RWPE2 (cell line): ENCODE measurements at regions not wholly inside any gene's neighbourhood (a gene's known extent, or its start where the extent isn't known, plus 50 kb on each side); places are given as distances from the start of the nearest gene placed in this dataset.

Source experiments
- ATAC-seq: fragments of 200-7000 bp; cut with Tn5 transposase; 3 replicates; pipeline ENCODE4 v1.9.1; 2021; ENCODE audit warnings: low read depth
- DNase-seq: peaks from one replicate; pipeline ENCODE4 v3.0.0-alpha.2; 2020; ENCODE audit warnings: low spot score
- H3K27ac ChIP-seq: fragments of 450-650 bp; 2 replicates; pipeline ENCODE4 v1.5.1; 2017; ENCODE audit warnings: mild to moderate bottlenecking; ENCODE audit not compliant: poor library complexity, severe bottlenecking
- H3K27me3 ChIP-seq: fragments of 250-450 bp; sonication (Bioruptor Pico); 2 replicates; pipeline ENCODE4 v1.5.1; 2021; ENCODE audit warnings: mild to moderate bottlenecking, moderate library complexity; ENCODE audit not compliant: insufficient read depth, poor library complexity, severe bottlenecking
- H3K36me3 ChIP-seq: fragments of 250-450 bp; sonication (Bioruptor Pico); 2 replicates; pipeline ENCODE4 v1.5.1; 2020; ENCODE audit warnings: low read depth, mild to moderate bottlenecking, moderate library complexity
- H3K4me1 ChIP-seq: fragments of 250-450 bp; sonication (Bioruptor Pico); 2 replicates; pipeline ENCODE4 v1.5.1; 2021; ENCODE audit warnings: mild to moderate bottlenecking, moderate library complexity; ENCODE audit not compliant: insufficient read depth, poor library complexity, severe bottlenecking
- H3K4me3 ChIP-seq: fragments of 250-450 bp; sonication (Bioruptor Pico); 2 replicates; pipeline ENCODE4 v1.5.1; 2021; ENCODE audit warnings: mild to moderate bottlenecking, moderate library complexity; ENCODE audit not compliant: severe bottlenecking
- H3K9me3 ChIP-seq: fragments of 250-450 bp; sonication (Bioruptor Pico); 2 replicates; pipeline ENCODE4 v1.5.1; 2021; ENCODE audit warnings: mild to moderate bottlenecking, moderate library complexity; ENCODE audit not compliant: severe bottlenecking
- CTCF ChIP-seq: fragments of 450-650 bp; IDR thresholded peaks from one replicate; pipeline ENCODE4 v1.5.1; 2017; ENCODE audit warnings: mild to moderate bottlenecking, moderate library complexity; ENCODE audit not compliant: poor library complexity, severe bottlenecking

GRCh38 chr4:8526363-8526855 lies 53.8 kb upstream of the GPR78 start:
- Histone ChIP-seq H3K4me1 (peaks cover 3% of the 10 kb centered on the region), H3K36me3 (no peaks in the 10 kb centered on the region), H3K27ac (no peak overlapping the region), H3K9me3 (peaks cover 2% of the 10 kb centered on the region), H3K27me3 (no peaks in the 10 kb centered on the region), H3K4me3 (no peak overlapping the region)
- DNase-seq (peak; percentile 54), ATAC-seq (no peak)
- TF ChIP-seq CTCF, result no peak

DNA sequence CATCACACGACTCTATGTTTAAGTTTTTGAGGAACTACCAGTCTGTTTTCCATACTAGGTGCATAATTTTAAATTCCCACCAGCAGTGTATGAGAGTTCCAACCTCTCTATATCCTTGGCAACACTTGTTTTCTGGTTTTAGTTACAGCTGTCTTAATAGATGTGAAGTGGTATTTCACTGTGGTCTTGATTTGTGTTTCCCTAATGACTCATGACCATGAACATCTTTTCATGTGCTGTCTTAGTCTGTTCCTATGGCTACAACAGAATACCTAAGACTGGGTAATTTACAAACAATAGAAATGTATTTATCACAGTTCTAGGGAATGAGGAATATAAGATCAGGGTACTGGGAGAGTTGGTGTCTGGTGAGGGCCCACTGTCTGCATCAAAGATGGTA lies 51.5 kb upstream of the GPR78 start:
- H3K4me3 ChIP-seq, result no peak overlapping the region
- TF ChIP-seq CTCF, result no peak
- no peaks in the 10 kb centered on the region for H3K27me3 ChIP-seq
- no peak for DNase-seq
- H3K27ac ChIP-seq, result no peak overlapping the region
- H3K36me3 ChIP-seq, result no peaks in the 10 kb centered on the region
- H3K9me3 ChIP-seq, result peaks cover 2% of the 10 kb centered on the region
- peak; percentile 91 for ATAC-seq
- peaks cover 10% of the 10 kb centered on the region for H3K4me1 ChIP-seq
